ENCODE measurements at regions not wholly inside any gene's neighbourhood (a gene's known extent, or its start where the extent isn't known, plus 50 kb on each side); places are given as distances from the start of the nearest gene placed in this dataset.

DNA sequence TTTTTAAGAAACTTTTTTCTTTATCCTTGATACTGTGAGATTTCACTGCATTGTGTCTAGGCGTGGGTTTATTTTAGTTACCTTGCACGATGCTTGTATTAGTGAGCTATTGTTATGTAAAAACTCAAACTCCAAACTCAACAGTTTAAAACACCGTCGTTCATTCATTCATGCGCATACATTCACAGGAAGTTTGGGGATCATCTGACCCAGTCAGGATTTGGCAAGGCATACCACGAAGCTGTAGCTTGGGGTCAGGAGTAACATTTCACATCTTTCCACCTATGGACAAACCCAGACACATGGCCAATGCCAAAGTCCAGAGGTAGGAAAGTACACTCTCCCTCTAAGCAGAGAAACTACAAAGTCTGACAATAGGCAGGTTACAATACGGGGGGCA lies 324.6 kb upstream of the CHRM3 start:
- Histone ChIP-seq H3K18ac (ENCODE audit: insufficient read length, low read depth, low read length) (no peak overlapping the region), H3K27ac (ENCODE audit: insufficient read length, low read depth, low read length) (no peak overlapping the region), H4K91ac (ENCODE audit: insufficient read length, low read depth, low read length) (no peak overlapping the region), H3K23me2 (ENCODE audit: insufficient read length, low read depth, low read length, poor library complexity, severe bottlenecking) (no peaks in the 10 kb centered on the region), H3K4ac (ENCODE audit: low read depth, low read length) (no peak overlapping the region), H4K20me1 (ENCODE audit: control insufficient read depth, insufficient read depth, insufficient read length) (no peaks in the 10 kb centered on the region), H4K5ac (ENCODE audit: insufficient read length, low read depth, low read length) (no peak overlapping the region), H3K9ac (ENCODE audit: extremely low read depth, insufficient read length, low read length) (no peak overlapping the region), H3T11ph (ENCODE audit: low read length) (no peak overlapping the region), H3K27me3 (ENCODE audit: insufficient read depth, low read length) (no peaks in the 10 kb centered on the region), H2BK12ac (ENCODE audit: insufficient read length, low read depth, low read length) (peak overlapping the region; percentile 10), H4K8ac (replicated peaks; ENCODE audit: insufficient read length, low read depth, low read length) (no peak overlapping the region), H3K79me1 (ENCODE audit: insufficient read depth, low read depth, low read length, poor library complexity, severe bottlenecking) (no peaks in the 10 kb centered on the region), H3K79me2 (ENCODE audit: insufficient read depth, low read length) (no peaks in the 10 kb centered on the region), H2BK20ac (ENCODE audit: low read depth, low read length, poor library complexity, severe bottlenecking) (no peak overlapping the region), H2BK120ac (ENCODE audit: low read depth, low read length, poor library complexity, severe bottlenecking) (no peak overlapping the region), H2AK5ac (ENCODE audit: insufficient read length, low read length) (no peak overlapping the region), H3K23ac (ENCODE audit: insufficient read length, low read depth, low read length) (no peak overlapping the region), H2BK5ac (ENCODE audit: insufficient read length, low read length) (no peak overlapping the region), H3K4me1 (ENCODE audit: insufficient read depth, low read length) (no peaks in the 10 kb centered on the region; the same call in 1 of the 2 replicates), H3K14ac (ENCODE audit: insufficient read depth, low read length) (no peak overlapping the region), H2AFZ (ENCODE audit: low read length) (no peak overlapping the region), H3K56ac (ENCODE audit: insufficient read length, low read depth, low read length) (no peak overlapping the region), H3K4me2 (ENCODE audit: insufficient read depth, insufficient read length, low read length) (peak overlapping the region; percentile 37), H2BK15ac (ENCODE audit: low read depth, low read length) (no peak overlapping the region), H3K9me3 (ENCODE audit: control insufficient read depth, low read depth, low read length) (no peaks in the 10 kb centered on the region)
- Mint-ChIP-seq H3K36me3 (ENCODE audit: insufficient read depth in 1 of 3, low read depth in 3 of 3) (no peaks in the 10 kb centered on the region; a peak in 1 of 7 replicates), H3K9me3 (peaks cover 0 to 2% of the 10 kb centered on the region in 2 experiments; a peak in 1 of 5 replicates), H3K4me1 (peaks cover 20 to 24% of the 10 kb centered on the region in 2 experiments), H3K27ac (peak overlapping the region; percentile 13 to 98 (median 83); a peak in 6 of 7 replicates), H3K4me3 (peak overlapping the region in 1 of 2 experiments; percentile 53; a peak in 2 of 5 replicates), H3K27me3 (ENCODE audit: low read depth) (no peaks in the 10 kb centered on the region)
- no CpG with 5 or more reads among the region's 7 CpGs for WGBS (ENCODE audit: extremely low coverage, insufficient read length, low lambda C conversion rate)
- TF ChIP-seq, protein P1, sequence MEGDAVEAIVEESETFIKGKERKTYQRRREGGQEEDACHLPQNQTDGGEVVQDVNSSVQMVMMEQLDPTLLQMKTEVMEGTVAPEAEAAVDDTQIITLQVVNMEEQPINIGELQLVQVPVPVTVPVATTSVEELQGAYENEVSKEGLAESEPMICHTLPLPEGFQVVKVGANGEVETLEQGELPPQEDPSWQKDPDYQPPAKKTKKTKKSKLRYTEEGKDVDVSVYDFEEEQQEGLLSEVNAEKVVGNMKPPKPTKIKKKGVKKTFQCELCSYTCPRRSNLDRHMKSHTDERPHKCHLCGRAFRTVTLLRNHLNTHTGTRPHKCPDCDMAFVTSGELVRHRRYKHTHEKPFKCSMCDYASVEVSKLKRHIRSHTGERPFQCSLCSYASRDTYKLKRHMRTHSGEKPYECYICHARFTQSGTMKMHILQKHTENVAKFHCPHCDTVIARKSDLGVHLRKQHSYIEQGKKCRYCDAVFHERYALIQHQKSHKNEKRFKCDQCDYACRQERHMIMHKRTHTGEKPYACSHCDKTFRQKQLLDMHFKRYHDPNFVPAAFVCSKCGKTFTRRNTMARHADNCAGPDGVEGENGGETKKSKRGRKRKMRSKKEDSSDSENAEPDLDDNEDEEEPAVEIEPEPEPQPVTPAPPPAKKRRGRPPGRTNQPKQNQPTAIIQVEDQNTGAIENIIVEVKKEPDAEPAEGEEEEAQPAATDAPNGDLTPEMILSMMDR (conservative IDR thresholded peaks at IDR 0.05): no peak
- no peak for DNase-seq
